DND-41 (cell line): ENCODE measurements at regions not wholly inside any gene's neighbourhood (a gene's known extent, or its start where the extent isn't known, plus 50 kb on each side); places are given as distances from the start of the nearest gene placed in this dataset.

Experiments
- EZH2 ChIP-seq: IDR thresholded peaks from 3 replicates; pipeline ENCODE4 v1.6.1; 2012; ENCODE audit warnings: borderline replicate concordance, low read depth, mild to moderate bottlenecking, moderate library complexity, low read length, inconsistent platforms; ENCODE audit not compliant: severe bottlenecking
- TF ChIP-seq, protein P1 (sequence below): IDR thresholded peaks from 2 replicates; pipeline ENCODE4 v1.5.1; 2012; ENCODE audit warnings: borderline replicate concordance, low read length, moderate library complexity, mild to moderate bottlenecking; ENCODE audit not compliant: poor library complexity, severe bottlenecking; ENCODE audit errors: extremely low read depth

DNA sequence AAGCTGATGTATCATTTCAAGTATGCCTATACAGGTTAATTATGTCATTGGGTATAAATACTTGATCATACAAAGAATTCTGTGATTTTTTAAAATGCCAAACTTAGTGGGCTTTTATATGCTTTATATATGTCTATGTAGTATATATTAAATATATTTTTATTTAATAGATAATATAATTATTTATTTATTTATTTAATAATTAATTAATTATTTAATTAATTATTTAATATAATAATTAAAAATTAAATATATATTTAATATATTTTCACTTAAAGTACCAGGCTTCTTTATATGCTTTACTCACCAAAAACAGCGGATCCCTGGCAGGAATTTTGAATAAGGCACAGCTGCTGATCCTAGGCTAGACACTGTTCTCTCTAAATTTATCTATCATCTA is 687.0 kb downstream of the VGLL3 start:
- TF ChIP-seq, protein P1, sequence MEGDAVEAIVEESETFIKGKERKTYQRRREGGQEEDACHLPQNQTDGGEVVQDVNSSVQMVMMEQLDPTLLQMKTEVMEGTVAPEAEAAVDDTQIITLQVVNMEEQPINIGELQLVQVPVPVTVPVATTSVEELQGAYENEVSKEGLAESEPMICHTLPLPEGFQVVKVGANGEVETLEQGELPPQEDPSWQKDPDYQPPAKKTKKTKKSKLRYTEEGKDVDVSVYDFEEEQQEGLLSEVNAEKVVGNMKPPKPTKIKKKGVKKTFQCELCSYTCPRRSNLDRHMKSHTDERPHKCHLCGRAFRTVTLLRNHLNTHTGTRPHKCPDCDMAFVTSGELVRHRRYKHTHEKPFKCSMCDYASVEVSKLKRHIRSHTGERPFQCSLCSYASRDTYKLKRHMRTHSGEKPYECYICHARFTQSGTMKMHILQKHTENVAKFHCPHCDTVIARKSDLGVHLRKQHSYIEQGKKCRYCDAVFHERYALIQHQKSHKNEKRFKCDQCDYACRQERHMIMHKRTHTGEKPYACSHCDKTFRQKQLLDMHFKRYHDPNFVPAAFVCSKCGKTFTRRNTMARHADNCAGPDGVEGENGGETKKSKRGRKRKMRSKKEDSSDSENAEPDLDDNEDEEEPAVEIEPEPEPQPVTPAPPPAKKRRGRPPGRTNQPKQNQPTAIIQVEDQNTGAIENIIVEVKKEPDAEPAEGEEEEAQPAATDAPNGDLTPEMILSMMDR, result no peak
- no peak for TF ChIP-seq EZH2
